Calu3 (cell line): ENCODE measurements at regions not wholly inside any gene's neighbourhood (a gene's known extent, or its start where the extent isn't known, plus 50 kb on each side); places are given as distances from the start of the nearest gene placed in this dataset.

Experiments used
- BruUV-seq: library from RNA; stranded (reverse); fragments of 400-500 nt; replicated peaks from 2 replicates; lab custom pipeline; 2021; lab: Mats Ljungman, UMichigan
- CTCF ChIA-PET: fragments of 300-600 bp; sonication (Branson Sonifier 250); formaldehyde crosslinking; loops from one replicate; lab custom pipeline; 2022; ENCODE audit warnings: antibody characterized with exemption; lab: Charles Lee
- DNase-seq: peaks from one replicate; pipeline ENCODE4 v3.0.0; 2022
- H3K27ac Mint-ChIP-seq: one replicate; pipeline ENCODE4 v1.8.0; 2022; ENCODE audit warnings: mixed read lengths; ENCODE audit not compliant: unreplicated experiment
- H3K27me3 Mint-ChIP-seq: one replicate; pipeline ENCODE4 v1.8.0; 2022; ENCODE audit warnings: mixed read lengths; ENCODE audit not compliant: unreplicated experiment
- H3K36me3 Mint-ChIP-seq: one replicate; pipeline ENCODE4 v1.8.0; 2022; ENCODE audit warnings: mild to moderate bottlenecking, moderate library complexity, mixed read lengths; ENCODE audit not compliant: insufficient read depth, unreplicated experiment
- H3K4me1 Mint-ChIP-seq: one replicate; pipeline ENCODE4 v1.8.0; 2022; ENCODE audit warnings: mild to moderate bottlenecking, low read depth, mixed read lengths; ENCODE audit not compliant: unreplicated experiment
- H3K4me3 Mint-ChIP-seq: one replicate; pipeline ENCODE4 v1.8.0; 2022; ENCODE audit warnings: mild to moderate bottlenecking, low read depth, moderate library complexity, mixed read lengths; ENCODE audit not compliant: unreplicated experiment
- H3K9me3 Mint-ChIP-seq: one replicate; pipeline ENCODE4 v1.8.0; 2022; ENCODE audit warnings: low read depth, mixed read lengths; ENCODE audit not compliant: unreplicated experiment
- intact Hi-C: fragments of 100-400 bp; cut with micrococcal nuclease; formaldehyde crosslinking; loops from one replicate; pipeline ENCODE4 v1.10.0; 2022; ENCODE audit not compliant: unreplicated experiment
- TF ChIP-seq, protein P1 (sequence below): fragments of 200-600 bp; IDR thresholded peaks from one replicate; pipeline ENCODE4 v1.8.0; 2022; ENCODE audit warnings: antibody characterized with exemption; ENCODE audit not compliant: unreplicated experiment

DNA sequence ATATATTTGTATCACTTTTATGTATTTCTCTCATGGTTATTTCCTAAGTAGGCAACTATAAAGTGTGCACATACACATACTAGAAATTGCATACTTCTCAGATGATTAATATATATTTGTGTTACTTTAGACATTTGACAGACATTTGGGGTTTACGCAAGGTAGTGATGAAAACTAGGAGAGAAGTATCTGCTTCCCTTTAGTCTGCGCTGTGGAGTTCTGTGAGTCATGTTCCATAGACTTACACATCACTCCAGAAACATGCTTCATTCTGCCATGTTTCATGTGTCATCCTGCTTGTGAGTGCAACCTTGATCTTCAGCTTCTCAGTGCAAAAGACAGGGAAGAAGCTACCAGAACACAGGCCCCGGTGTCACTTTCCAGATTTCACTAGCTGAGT, 200.7 kb upstream of the BMP2 start:
- intact Hi-C loops, result no loop called here

DNA sequence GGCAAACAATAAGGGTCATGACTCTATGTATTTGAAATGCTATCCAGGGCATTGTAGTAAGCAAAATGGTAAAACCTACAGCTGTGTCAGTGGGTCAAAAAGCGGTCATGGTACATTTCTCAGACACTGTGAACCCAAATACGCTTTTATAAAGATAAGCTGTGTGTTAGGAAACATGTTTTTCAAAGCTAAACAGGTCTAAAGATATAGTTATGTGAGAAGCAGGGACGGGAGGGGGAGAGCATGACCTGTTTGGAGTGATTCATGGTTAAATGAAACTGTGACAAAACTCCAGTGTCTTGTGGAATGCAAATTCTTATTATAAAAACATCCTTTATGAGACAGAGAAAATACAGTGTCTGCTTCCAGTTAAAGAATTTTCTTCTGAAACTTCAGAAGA, 205.4 kb upstream of the BMP2 start:
- no peak overlapping the region for H3K27ac Mint-ChIP-seq
- TF ChIP-seq, protein P1, sequence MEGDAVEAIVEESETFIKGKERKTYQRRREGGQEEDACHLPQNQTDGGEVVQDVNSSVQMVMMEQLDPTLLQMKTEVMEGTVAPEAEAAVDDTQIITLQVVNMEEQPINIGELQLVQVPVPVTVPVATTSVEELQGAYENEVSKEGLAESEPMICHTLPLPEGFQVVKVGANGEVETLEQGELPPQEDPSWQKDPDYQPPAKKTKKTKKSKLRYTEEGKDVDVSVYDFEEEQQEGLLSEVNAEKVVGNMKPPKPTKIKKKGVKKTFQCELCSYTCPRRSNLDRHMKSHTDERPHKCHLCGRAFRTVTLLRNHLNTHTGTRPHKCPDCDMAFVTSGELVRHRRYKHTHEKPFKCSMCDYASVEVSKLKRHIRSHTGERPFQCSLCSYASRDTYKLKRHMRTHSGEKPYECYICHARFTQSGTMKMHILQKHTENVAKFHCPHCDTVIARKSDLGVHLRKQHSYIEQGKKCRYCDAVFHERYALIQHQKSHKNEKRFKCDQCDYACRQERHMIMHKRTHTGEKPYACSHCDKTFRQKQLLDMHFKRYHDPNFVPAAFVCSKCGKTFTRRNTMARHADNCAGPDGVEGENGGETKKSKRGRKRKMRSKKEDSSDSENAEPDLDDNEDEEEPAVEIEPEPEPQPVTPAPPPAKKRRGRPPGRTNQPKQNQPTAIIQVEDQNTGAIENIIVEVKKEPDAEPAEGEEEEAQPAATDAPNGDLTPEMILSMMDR, result no peak
- CTCF ChIA-PET, result interaction anchor here (0.7 kb wide), 1 partner anchor 64 kb away, joined by 3 read pairs; no protein-coding TSS in a partner anchor

More for the DNA sequence above, 200.7 kb upstream of the BMP2 start:
- no peaks in the 10 kb centered on the region for H3K4me1 Mint-ChIP-seq
- no peak for DNase-seq
- no peak overlapping the region for H3K4me3 Mint-ChIP-seq
- H3K36me3 Mint-ChIP-seq, result no peaks in the 10 kb centered on the region
- H3K27ac Mint-ChIP-seq, result no peak overlapping the region
- H3K27me3 Mint-ChIP-seq, result no peaks in the 10 kb centered on the region
- no TSS peak for BruUV-seq
- TF ChIP-seq, protein P1, result no peak
- CTCF ChIA-PET, result no interaction called here
- peaks cover 5% of the 10 kb centered on the region for H3K9me3 Mint-ChIP-seq

DNA sequence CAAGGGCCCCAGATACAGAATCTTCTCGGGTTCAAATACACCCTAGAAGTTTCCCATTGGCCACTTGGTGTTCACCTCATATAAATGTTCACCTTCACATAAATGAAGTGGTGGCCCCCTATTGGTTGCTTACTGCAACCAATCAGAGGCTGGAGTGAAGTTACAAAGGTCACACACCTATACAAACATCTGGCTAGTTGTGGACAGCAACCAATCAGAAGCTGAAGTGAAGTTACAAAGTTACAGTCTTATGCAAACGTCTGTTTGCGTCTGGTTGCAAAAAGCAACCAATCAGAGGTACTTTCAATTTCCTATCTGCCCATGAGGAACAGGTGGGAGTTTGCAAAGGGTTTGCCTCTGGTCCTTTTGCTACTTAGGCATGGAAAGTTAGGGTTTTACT, 206.5 kb upstream of the BMP2 start:
- no peak overlapping the region for H3K27ac Mint-ChIP-seq
- H3K4me1 Mint-ChIP-seq, result no peaks in the 10 kb centered on the region
- CTCF ChIA-PET, result no interaction called here
- intact Hi-C loops, result no loop called here
- H3K36me3 Mint-ChIP-seq, result no peaks in the 10 kb centered on the region
- H3K27me3 Mint-ChIP-seq, result no peaks in the 10 kb centered on the region
- no peak overlapping the region for H3K4me3 Mint-ChIP-seq
- H3K9me3 Mint-ChIP-seq, result no peaks in the 10 kb centered on the region
- no TSS peak for BruUV-seq
- no peak for DNase-seq
- TF ChIP-seq, protein P1, result no peak

More for the DNA sequence above, 205.4 kb upstream of the BMP2 start:
- no TSS peak for BruUV-seq
- no peaks in the 10 kb centered on the region for H3K4me1 Mint-ChIP-seq
- H3K9me3 Mint-ChIP-seq, result no peaks in the 10 kb centered on the region
- intact Hi-C loops, result no loop called here
- H3K36me3 Mint-ChIP-seq, result no peaks in the 10 kb centered on the region
- no peaks in the 10 kb centered on the region for H3K27me3 Mint-ChIP-seq
- H3K4me3 Mint-ChIP-seq, result no peak overlapping the region
- DNase-seq, result no peak

DNA sequence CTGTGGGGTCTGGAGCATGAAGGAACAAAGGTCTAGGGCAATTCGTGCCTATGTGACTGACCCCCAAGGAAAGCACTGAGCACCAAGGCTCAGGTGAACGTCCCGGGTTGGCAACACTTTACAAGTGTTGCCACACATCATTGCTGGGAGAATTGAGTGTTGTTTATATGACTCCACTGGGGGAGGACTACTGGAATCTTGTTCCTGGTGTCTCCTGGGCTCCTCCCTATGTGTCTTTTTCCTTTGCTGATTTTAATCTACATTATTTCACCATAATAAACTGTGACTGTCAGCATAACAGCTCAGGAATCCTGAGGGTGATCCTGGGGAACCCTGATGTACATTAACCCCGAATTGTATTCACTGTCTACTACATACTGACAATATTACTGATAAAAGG, 207.7 kb upstream of the BMP2 start:
- no peak for DNase-seq
- TF ChIP-seq, protein P1, result no peak
- Mint-ChIP-seq H3K36me3 (no peaks in the 10 kb centered on the region), H3K9me3 (no peaks in the 10 kb centered on the region), H3K4me1 (no peaks in the 10 kb centered on the region), H3K4me3 (no peak overlapping the region), H3K27ac (no peak overlapping the region), H3K27me3 (no peaks in the 10 kb centered on the region)
- intact Hi-C loops, result no loop called here
- CTCF ChIA-PET, result no interaction called here
- no TSS peak for BruUV-seq
